ENCODE measurements at regions not wholly inside any gene's neighbourhood (a gene's known extent, or its start where the extent isn't known, plus 50 kb on each side); places are given as distances from the start of the nearest gene placed in this dataset.

DNA sequence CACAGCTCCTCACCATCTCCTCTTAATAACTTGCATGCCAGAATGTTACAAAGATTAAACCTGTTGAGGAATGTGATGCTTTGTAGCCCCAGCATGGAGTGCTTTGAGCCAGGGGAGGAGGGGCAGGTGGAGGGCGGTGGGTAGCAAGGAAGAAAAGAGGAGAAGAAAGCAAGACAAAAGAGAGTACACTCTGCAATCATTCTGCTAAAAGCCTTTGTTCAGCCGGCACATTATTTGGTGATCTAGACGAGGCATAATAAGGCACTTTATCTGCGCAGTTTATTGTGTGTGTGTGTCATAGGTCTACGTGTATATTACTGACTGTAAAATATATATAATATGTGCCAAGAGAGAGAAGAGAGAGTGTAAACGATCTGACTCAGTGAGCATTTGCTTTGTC lies 139.1 kb downstream of the SOX9 start:
- TF ChIP-seq ESRRG (CRISPR knock-in tag; IDR thresholded peaks at IDR 0.05) (no peak), ZFP30 (CRISPR knock-in tag; IDR thresholded peaks at IDR 0.05) (no peak)
